GM19025 (cell line): ENCODE measurements at regions not wholly inside any gene's neighbourhood (a gene's known extent, or its start where the extent isn't known, plus 50 kb on each side); places are given as distances from the start of the nearest gene placed in this dataset.
A peak's percentile ranks its signal among the peaks of the same experiment; 100 is the strongest.
"Not testable (repeated sequence)": the region's sequence is repeated elsewhere in the genome, so short reads cannot be mapped to it uniquely, and the experiment has no call there.

Source experiments
- ATAC-seq: cut with Tn5 transposase; IDR thresholded peaks from one replicate; pipeline ENCODE4 v1.9.1; 2021; ENCODE audit warnings: mild to moderate bottlenecking, low read depth, moderate library complexity; ENCODE audit not compliant: unreplicated experiment

GRCh38 chr10:21406595-21407193 lies 118.8 kb downstream of the SKIDA1 start:
- no peak for ATAC-seq

GRCh38 chr10:21405981-21406380 lies 119.5 kb downstream of the SKIDA1 start:
- no peak for ATAC-seq

- ATAC-seq, result no peak
Observed at GRCh38 chr10:21403256-21404015, 122.0 kb downstream of the SKIDA1 start.

- ATAC-seq, result no peak
Observed at GRCh38 chr10:21402606-21403083, 122.8 kb downstream of the SKIDA1 start.

- ATAC-seq, result no peak
Observed at GRCh38 chr10:21401196-21401595, 124.3 kb downstream of the SKIDA1 start.

- no peak for ATAC-seq
Observed at GRCh38 chr10:21399392-21400035, 126.0 kb downstream of the SKIDA1 start.

GRCh38 chr10:21398563-21399231 lies 126.8 kb downstream of the SKIDA1 start:
- no peak for ATAC-seq

- ATAC-seq, result no peak
Observed at GRCh38 chr10:21396889-21397288, 128.6 kb downstream of the SKIDA1 start.

GRCh38 chr10:21393931-21394330 lies 131.6 kb downstream of the SKIDA1 start:
- no peak for ATAC-seq

GRCh38 chr10:21388589-21388988 lies 136.9 kb downstream of the SKIDA1 start:
- no peak for ATAC-seq

- no peak for ATAC-seq
Observed at GRCh38 chr10:21387868-21388267, 137.6 kb downstream of the SKIDA1 start.

GRCh38 chr10:21385996-21386585 lies 139.4 kb downstream of the SKIDA1 start:
- no peak for ATAC-seq

GRCh38 chr10:21385536-21385935 lies 139.9 kb downstream of the SKIDA1 start:
- ATAC-seq, result no peak

GRCh38 chr10:21379143-21379542 lies 146.3 kb downstream of the SKIDA1 start:
- ATAC-seq, result no peak

- ATAC-seq, result not testable (repeated sequence)
Observed at GRCh38 chr10:21375274-21375673, 150.2 kb downstream of the SKIDA1 start.

GRCh38 chr10:21373881-21374280 lies 151.6 kb downstream of the SKIDA1 start:
- not testable (repeated sequence) for ATAC-seq

- peak; percentile 52 for ATAC-seq
Observed at GRCh38 chr10:21372651-21373410, 152.7 kb downstream of the SKIDA1 start.

GRCh38 chr10:21369697-21370096 lies 155.8 kb downstream of the SKIDA1 start:
- no peak for ATAC-seq

GRCh38 chr10:21368728-21369425 lies 156.6 kb downstream of the SKIDA1 start:
- ATAC-seq, result no peak
